GM23338 (cell line): ENCODE measurements at regions not wholly inside any gene's neighbourhood (a gene's known extent, or its start where the extent isn't known, plus 50 kb on each side); places are given as distances from the start of the nearest gene placed in this dataset.

Experiments used
- ATAC-seq: fragments of 200-7000 bp; cut with Tn5 transposase; 3 replicates; pipeline ENCODE4 v1.9.1; 2020
- DNase-seq: peaks from one replicate; pipeline ENCODE4 v3.0.0-alpha.2; 2015; ENCODE audit warnings: low spot score
- H2AFZ ChIP-seq: fragments of 200-600 bp; sonication (generic); 2 replicates; pipeline ENCODE4 v1.8.0; 2016; ENCODE audit warnings: antibody characterized with exemption, mild to moderate bottlenecking, moderate library complexity
- H3F3A ChIP-seq: fragments of 200-600 bp; sonication (generic); replicated peaks from 2 replicates; pipeline ENCODE4 v1.8.0; 2017; ENCODE audit warnings: antibody characterized with exemption, mixed run types, low read depth
- H3K27ac ChIP-seq: fragments of 200-600 bp; sonication (generic); 2 replicates; pipeline ENCODE4 v1.6.1; 2016; ENCODE audit warnings: low read depth
- H3K27me3 ChIP-seq: fragments of 200-600 bp; sonication (generic); 2 replicates; pipeline ENCODE4 v1.8.0; 2016; ENCODE audit warnings: mild to moderate bottlenecking, mixed run types, moderate library complexity; ENCODE audit not compliant: insufficient read depth
- H3K36me3 ChIP-seq: fragments of 200-600 bp; sonication (generic); 2 replicates; pipeline ENCODE4 v1.8.0; 2016; ENCODE audit warnings: mild to moderate bottlenecking; ENCODE audit not compliant: insufficient read depth
- H3K4me1 ChIP-seq: fragments of 200-600 bp; sonication (generic); 2 replicates; pipeline ENCODE4 v1.8.0; 2016; ENCODE audit warnings: mild to moderate bottlenecking, moderate library complexity; ENCODE audit not compliant: insufficient read depth
- H3K4me2 ChIP-seq: fragments of 200-600 bp; sonication (generic); 2 replicates; pipeline ENCODE4 v1.7.1; 2017; ENCODE audit warnings: mixed run types
- H3K4me3 ChIP-seq: fragments of 200-600 bp; sonication (generic); 2 replicates; pipeline ENCODE4 v1.6.1; 2016; ENCODE audit warnings: mixed run types
- H3K79me2 ChIP-seq: fragments of 200-600 bp; sonication (generic); replicated peaks from 2 replicates; pipeline ENCODE4 v1.8.0; 2017; ENCODE audit warnings: mild to moderate bottlenecking; ENCODE audit not compliant: insufficient read depth
- H3K9me2 ChIP-seq: fragments of 200-600 bp; sonication (generic); 2 replicates; pipeline ENCODE4 v1.8.0; 2017; ENCODE audit not compliant: insufficient read depth
- H4K20me1 ChIP-seq: fragments of 200-600 bp; sonication (generic); replicated peaks from 2 replicates; pipeline ENCODE4 v1.8.0; 2017; ENCODE audit warnings: mild to moderate bottlenecking; ENCODE audit not compliant: insufficient read depth
- H3K27ac Mint-ChIP-seq: 2 replicates; pipeline ENCODE4 v1.8.0; 2020; ENCODE audit warnings: inconsistent platforms, mild to moderate bottlenecking, moderate library complexity, mixed read lengths
- H3K27me3 Mint-ChIP-seq: 3 replicates; pipeline ENCODE4 v1.8.0; 2022; ENCODE audit warnings: low read depth, mild to moderate bottlenecking, moderate library complexity, mixed read lengths, inconsistent platforms; ENCODE audit not compliant: insufficient read depth, poor library complexity
- H3K36me3 Mint-ChIP-seq: 3 replicates; pipeline ENCODE4 v1.8.0; 2021; ENCODE audit warnings: low read depth, mild to moderate bottlenecking, inconsistent platforms, moderate library complexity, mixed read lengths
- H3K4me1 Mint-ChIP-seq: 3 replicates; pipeline ENCODE4 v1.8.0; 2020; ENCODE audit warnings: mild to moderate bottlenecking, inconsistent platforms, mixed read lengths
- H3K4me3 Mint-ChIP-seq: 3 replicates; pipeline ENCODE4 v1.8.0; 2021; ENCODE audit warnings: moderate library complexity, mild to moderate bottlenecking, inconsistent platforms, mixed read lengths
- H3K9me3 Mint-ChIP-seq: 3 replicates; pipeline ENCODE4 v1.8.0; 2020; ENCODE audit warnings: moderate library complexity, mild to moderate bottlenecking, inconsistent platforms, mixed read lengths
- CREB1 ChIP-seq: fragments of 250-450 bp; sonication (Bioruptor Pico); IDR thresholded peaks from 2 replicates; pipeline ENCODE4 v1.5.0; 2020; ENCODE audit warnings: low read depth, mild to moderate bottlenecking, moderate library complexity
- CTCF ChIP-seq, 2 experiments: fragments of 200-600 bp in 1 of 2; sonication (generic) in 1 of 2; conservative IDR thresholded peaks; 2 replicates each; pipeline versions ENCODE4 v1.5.1 to v1.6.1; 2016 to 2017; ENCODE audit warnings: antibody characterized with exemption in 2 of 2, low read depth in 2 of 2, mild to moderate bottlenecking in 2 of 2, moderate library complexity in 1 of 2
- ETS1 ChIP-seq: IDR thresholded peaks from 2 replicates; pipeline ENCODE4 v1.6.1; 2016; ENCODE audit warnings: antibody characterized with exemption
- EZH2phosphoT487 ChIP-seq: fragments of 200-600 bp; sonication (generic); IDR thresholded peaks from one replicate; pipeline ENCODE4 v1.8.1; 2018; ENCODE audit warnings: antibody characterized with exemption; ENCODE audit not compliant: unreplicated experiment
- JUNB ChIP-seq: IDR thresholded peaks from one replicate; pipeline ENCODE4 v1.6.1; 2016; ENCODE audit warnings: antibody characterized with exemption; ENCODE audit not compliant: unreplicated experiment
- POLR2AphosphoS5 ChIP-seq: IDR thresholded peaks from 2 replicates; pipeline ENCODE4 v1.6.1; 2016; ENCODE audit warnings: antibody characterized with exemption, low read depth
- REST ChIP-seq: IDR thresholded peaks from one replicate; pipeline ENCODE4 v1.6.1; 2018; ENCODE audit warnings: antibody characterized with exemption; ENCODE audit not compliant: unreplicated experiment
- STAT1 ChIP-seq: IDR thresholded peaks from one replicate; pipeline ENCODE4 v1.6.1; 2016; ENCODE audit warnings: antibody characterized with exemption; ENCODE audit not compliant: unreplicated experiment
- ZNF331 ChIP-seq: fragments of 250-450 bp; sonication (Bioruptor Pico); IDR thresholded peaks from 2 replicates; pipeline ENCODE4 v1.5.0; 2020; ENCODE audit warnings: low read depth, mild to moderate bottlenecking, moderate library complexity
- ZNF462 ChIP-seq: fragments of 250-450 bp; sonication (Bioruptor Pico); IDR thresholded peaks from 2 replicates; pipeline ENCODE4 v1.5.0; 2020; ENCODE audit warnings: mild to moderate bottlenecking, moderate library complexity

DNA sequence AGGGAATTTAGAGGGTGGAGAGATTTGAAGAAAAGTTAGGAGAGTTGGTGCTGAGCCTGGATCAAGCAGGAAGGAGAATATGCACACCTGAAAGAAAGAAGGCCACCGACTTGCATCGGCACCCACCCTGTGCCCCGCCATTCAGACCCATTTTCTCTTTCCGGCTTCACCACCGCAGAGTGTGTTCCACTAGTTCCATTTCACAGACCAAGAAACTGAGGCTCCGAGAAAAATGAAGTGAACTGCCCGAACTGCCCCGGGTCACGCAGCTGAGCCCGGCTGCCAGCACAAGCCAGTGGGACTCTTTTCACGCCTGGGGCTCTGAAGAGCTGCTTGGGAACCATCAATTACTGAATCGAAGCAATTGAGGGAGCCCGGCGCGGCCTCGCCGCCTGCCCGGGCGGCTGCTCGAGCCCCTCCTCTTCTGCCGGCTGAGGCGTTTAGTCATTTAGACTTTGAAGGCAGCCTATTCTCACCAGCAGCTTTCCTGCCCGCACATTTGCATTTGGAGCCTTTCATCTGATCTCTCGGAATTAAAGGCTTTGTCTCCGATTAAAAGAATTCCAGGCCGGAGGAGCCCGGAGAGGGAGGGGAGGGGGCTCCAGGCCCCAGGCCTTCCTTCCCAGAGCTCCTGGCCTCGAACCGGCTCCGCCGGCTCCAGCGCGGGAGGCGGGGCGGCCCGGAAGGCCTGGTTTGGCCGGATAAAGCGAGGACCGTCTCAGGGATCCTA is 140.2 kb upstream of the PJA1 start:
- H3K27ac Mint-ChIP-seq: no peak overlapping the region
- H3K4me1 Mint-ChIP-seq: peaks cover 41% of the 10 kb centered on the region
- H3K36me3 Mint-ChIP-seq: no peaks in the 10 kb centered on the region
- Histone ChIP-seq H3F3A (no peaks in the 10 kb centered on the region), H3K4me3 (peak overlapping the region; percentile 44; the same call in 1 of the 2 replicates), H3K36me3 (no peaks in the 10 kb centered on the region), H3K4me1 (peaks cover 13% of the 10 kb centered on the region; the same call in 1 of the 2 replicates), H3K9me2 (no peaks in the 10 kb centered on the region), H3K4me2 (peak overlapping the region; percentile 68), H4K20me1 (no peaks in the 10 kb centered on the region), H3K27ac (no peak overlapping the region), H3K79me2 (no peaks in the 10 kb centered on the region), H3K27me3 (no peaks in the 10 kb centered on the region), H2AFZ (no peak overlapping the region)
- TF ChIP-seq JUNB (no peak), CREB1 (CRISPR knock-in tag) (no peak), STAT1 (no peak), CTCF (conservative IDR thresholded peaks at IDR 0.05; ENCODE audit: low read depth in 2 of 2) (no peak), ZNF462 (no peak), ZNF331 (no peak), EZH2phosphoT487 (no peak), ETS1 (no peak), REST (no peak), POLR2AphosphoS5 (no peak)
- H3K27me3 Mint-ChIP-seq: peaks cover 10% of the 10 kb centered on the region
- H3K4me3 Mint-ChIP-seq: peak overlapping the region; percentile 51
- no peaks in the 10 kb centered on the region; the same call in 2 of the 3 replicates for H3K9me3 Mint-ChIP-seq
- ATAC-seq (peak; percentile 81), DNase-seq (peak; percentile 82)
